Limb (tissue), 2 donors: ENCODE measurements at regions not wholly inside any gene's neighbourhood (a gene's known extent, or its start where the extent isn't known, plus 50 kb on each side); places are given as distances from the start of the nearest gene placed in this dataset.
"Not testable (repeated sequence)": the region's sequence is repeated elsewhere in the genome, so short reads cannot be mapped to it uniquely, and the experiment has no call there.

Source experiments
- DNase-seq, 2 donors: peaks; one replicate each; pipeline ENCODE4 v3.0.0-alpha.2; 2016; ENCODE audit errors: extremely low spot score in 2 of 2

GRCh38 chr2:167794554-167795255 is 452.7 kb downstream of the STK39 start:
- DNase-seq: no peak

GRCh38 chr2:167793725-167794124 is 453.7 kb downstream of the STK39 start:
- DNase-seq: no peak

GRCh38 chr2:167792126-167792525 is 455.3 kb downstream of the STK39 start:
- DNase-seq: no peak

GRCh38 chr2:167790781-167791450 is 456.5 kb downstream of the STK39 start:
- DNase-seq: no peak

- no peak for DNase-seq
Measured at GRCh38 chr2:167790189-167790588, 457.2 kb downstream of the STK39 start.

- DNase-seq: no peak
Measured at GRCh38 chr2:167787562-167787961, 459.8 kb downstream of the STK39 start.

GRCh38 chr2:167787021-167787420 is 460.4 kb downstream of the STK39 start:
- no peak for DNase-seq

- no peak for DNase-seq
Measured at GRCh38 chr2:167785606-167786216, 461.7 kb downstream of the STK39 start.

- no peak for DNase-seq
Measured at GRCh38 chr2:167784084-167784425, 463.3 kb downstream of the STK39 start.

- no peak for DNase-seq
Measured at GRCh38 chr2:167783261-167784083, 463.9 kb downstream of the STK39 start.

GRCh38 chr2:167781629-167782028 is 465.8 kb downstream of the STK39 start:
- DNase-seq: not testable (repeated sequence)

GRCh38 chr2:167776359-167776758 is 471.0 kb downstream of the STK39 start:
- no peak for DNase-seq

GRCh38 chr2:167771628-167772027 is 475.8 kb downstream of the STK39 start:
- no peak for DNase-seq

- no peak for DNase-seq
Measured at GRCh38 chr2:167769020-167769419, 478.4 kb downstream of the STK39 start.

- no peak for DNase-seq
Measured at GRCh38 chr2:167767830-167768229, 479.6 kb downstream of the STK39 start.

- no peak for DNase-seq
Measured at GRCh38 chr2:167764772-167765341, 482.5 kb downstream of the STK39 start.

- DNase-seq: no peak
Measured at GRCh38 chr2:167761465-167762136, 485.8 kb downstream of the STK39 start.

GRCh38 chr2:167759531-167759930 is 487.9 kb downstream of the STK39 start:
- no peak for DNase-seq

- DNase-seq: no peak
Measured at GRCh38 chr2:167758292-167758691, 489.1 kb downstream of the STK39 start.

- no peak for DNase-seq
Measured at GRCh38 chr2:167756446-167756845, 490.9 kb downstream of the STK39 start.

- no peak for DNase-seq
Measured at GRCh38 chr2:167753142-167753541, 494.3 kb downstream of the STK39 start.
